Body of pancreas (tissue), 4 donors: ENCODE measurements at regions not wholly inside any gene's neighbourhood (a gene's known extent, or its start where the extent isn't known, plus 50 kb on each side); places are given as distances from the start of the nearest gene placed in this dataset.

Experiments
- CTCF ChIP-seq, 7 experiments: fragments of 450-650 bp in 4 of 7; fragments of 200-600 bp in 3 of 7; sonication (generic) in 3 of 7; IDR thresholded peaks; one replicate each; pipeline ENCODE4 v1.5.1; 2016 to 2019; ENCODE audit warnings: antibody characterized with exemption in 7 of 7
- POLR2A ChIP-seq, 3 donors: fragments of 450-650 bp; IDR thresholded peaks; one replicate each; pipeline ENCODE4 v1.6.1; 2016; ENCODE audit warnings: antibody characterized with exemption in 3 of 3, mild to moderate bottlenecking in 2 of 3

- TF ChIP-seq CTCF (IDR thresholded peaks at IDR 0.05) (no peak), POLR2A (IDR thresholded peaks at IDR 0.05) (no peak)
These were observed 226.2 kb downstream of the MC4R start for GRCh38 chr18:60146220-60146960.
